H1 (cell line): ENCODE measurements at regions not wholly inside any gene's neighbourhood (a gene's known extent, or its start where the extent isn't known, plus 50 kb on each side); places are given as distances from the start of the nearest gene placed in this dataset.

Source experiments
- SAP30 ChIP-seq: fragments of 300-600 bp; sonication (generic); IDR thresholded peaks from 2 replicates; pipeline ENCODE4 v1.7.1; 2012; ENCODE audit warnings: low read length, moderate library complexity, mild to moderate bottlenecking, inconsistent platforms; ENCODE audit not compliant: insufficient read depth, insufficient replicate concordance

DNA sequence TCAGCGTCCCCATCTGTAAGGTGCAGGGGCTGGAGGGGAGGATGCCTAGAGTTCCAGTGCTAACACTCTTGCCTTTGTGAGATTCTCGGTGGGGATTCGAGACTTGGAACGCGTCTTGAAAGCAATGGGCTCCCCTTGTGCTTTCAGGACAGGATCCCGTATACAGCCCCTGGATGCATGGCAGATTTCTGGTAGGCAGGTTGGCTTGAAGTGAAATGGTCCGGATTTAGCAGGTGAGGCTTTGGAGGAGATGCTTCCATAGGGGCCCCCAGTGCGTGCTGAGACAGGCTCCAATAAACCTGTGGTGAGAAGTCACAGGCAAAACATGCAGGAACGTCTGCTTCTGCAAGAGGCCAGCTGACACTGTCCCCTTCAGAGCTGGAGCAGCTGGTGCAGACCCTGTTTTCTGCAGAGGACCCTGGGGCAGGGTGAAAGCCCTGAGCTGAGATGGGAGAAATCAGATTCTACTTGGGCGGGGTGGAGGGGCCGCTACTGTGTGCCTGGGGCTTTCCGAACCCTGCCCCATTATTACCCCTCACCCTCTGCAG, 270.4 kb downstream of the PTPRU start (continued):
- no peak for TF ChIP-seq SAP30
